ENCODE measurements at regions not wholly inside any gene's neighbourhood (a gene's known extent, or its start where the extent isn't known, plus 50 kb on each side); places are given as distances from the start of the nearest gene placed in this dataset.
"Not testable (repeated sequence)": the region's sequence is repeated elsewhere in the genome, so short reads cannot be mapped to it uniquely, and the experiment has no call there.

DNA sequence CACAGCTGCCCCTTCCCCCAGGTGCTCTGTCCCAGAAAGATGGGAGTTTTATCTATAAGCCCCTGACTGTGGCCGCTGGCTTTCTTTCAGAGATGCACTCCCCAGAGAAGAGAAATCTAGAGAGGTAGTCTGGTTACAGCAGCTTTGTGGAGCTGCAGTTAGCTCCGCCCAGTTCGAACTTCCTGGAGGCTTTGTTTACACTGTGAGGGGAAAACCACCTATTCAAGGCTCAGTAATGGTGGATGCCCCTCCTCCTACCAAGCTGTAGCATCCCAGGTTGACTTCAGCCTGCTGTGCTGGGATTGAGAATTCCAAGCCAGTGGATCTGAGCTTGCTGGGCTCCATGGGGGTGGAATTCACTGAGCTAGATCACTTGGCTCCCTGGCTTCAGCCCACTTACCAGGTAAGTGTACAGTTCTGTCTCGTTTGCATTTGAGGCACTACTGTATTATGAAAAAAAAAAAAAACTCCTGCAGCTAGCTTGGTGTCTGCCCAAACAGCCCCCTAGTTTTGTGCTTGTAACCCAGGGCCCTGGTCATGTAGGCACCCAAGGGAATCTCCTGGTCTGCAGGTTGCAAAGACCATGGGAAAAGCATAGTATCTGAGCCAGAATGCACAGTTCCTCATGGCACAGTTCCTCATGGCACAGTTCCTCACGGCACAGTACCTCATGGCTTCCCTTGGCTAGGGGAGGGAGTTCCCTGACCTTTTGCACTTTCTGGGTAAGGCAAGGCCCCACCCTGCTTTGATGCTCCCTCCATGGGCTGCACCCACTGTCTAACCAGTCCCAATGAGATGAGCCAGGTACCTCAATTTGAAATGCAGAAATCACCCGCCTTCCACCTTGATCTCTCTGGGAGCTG is 275.0 kb downstream of the CENPW start:
- no peak for DNase-seq

DNA sequence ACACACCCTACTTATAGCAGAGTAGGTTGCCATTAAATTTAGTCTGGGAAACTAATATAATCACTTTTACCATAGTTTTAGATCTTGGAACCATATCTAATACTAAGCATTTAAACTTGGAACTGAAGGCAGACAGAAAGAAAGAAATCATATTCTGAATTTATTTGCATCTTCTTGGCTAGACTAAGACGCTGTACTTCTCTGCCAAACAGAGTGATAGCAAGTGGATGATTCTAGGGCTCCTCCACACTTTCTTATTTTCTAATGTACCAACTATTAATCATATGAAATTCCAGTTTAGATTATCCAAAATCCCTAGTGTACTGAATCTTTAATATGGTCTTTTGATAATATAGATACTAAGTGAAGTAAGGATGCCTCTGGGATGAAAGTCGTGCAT is 277.0 kb downstream of the CENPW start:
- DNase-seq, result no peak

DNA sequence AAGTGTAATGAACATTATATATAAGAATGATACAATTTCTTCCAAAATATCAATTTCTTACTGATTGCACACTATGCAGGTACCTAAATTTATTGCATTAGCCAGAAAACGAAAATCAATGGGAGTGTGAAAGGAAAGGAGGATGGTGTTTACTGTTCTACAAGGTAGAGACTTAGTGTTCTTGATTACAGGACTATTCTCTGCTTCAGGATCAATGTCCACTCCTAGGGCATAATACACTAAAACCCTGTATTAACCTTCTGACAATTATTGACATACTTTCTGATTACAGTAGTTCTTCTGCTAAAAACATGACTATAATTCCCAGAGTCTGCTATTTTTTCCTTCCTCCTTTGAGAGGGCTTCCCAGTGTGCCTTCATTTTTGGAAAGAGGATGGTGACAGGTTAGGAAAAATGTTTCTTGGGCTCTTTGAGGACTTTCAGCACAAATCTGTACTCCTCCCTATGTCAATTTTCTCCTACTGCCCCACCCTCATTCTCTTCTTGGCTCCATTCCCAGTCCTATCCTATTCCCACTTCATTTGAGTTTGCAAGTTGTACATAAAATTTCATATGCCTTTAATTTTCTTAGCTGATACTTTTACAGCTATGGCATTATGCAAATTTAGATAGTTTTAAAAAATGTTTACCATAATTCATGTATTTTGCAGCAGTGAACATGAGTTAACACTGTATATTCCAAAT is 278.9 kb downstream of the CENPW start:
- no peak for DNase-seq

DNA sequence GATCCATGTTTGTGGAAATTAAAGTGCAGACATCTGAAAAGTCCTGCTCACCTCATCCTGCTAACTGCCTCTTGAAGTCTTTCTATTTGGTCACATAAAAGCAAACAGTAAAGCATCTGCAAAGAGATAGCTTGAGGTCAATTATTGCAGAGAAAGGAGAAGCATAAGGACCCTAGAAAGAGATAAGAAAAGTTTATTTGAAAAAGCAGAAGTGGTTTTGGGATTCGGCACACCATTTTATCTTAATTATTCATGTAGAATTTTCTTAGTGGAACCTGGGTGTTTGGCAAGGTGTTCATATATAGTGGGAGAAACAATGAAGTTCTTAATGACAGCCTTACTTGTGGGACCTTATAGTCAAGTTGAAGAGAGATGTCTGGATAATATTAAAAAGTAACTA is 280.8 kb downstream of the CENPW start:
- DNase-seq, result no peak

DNA sequence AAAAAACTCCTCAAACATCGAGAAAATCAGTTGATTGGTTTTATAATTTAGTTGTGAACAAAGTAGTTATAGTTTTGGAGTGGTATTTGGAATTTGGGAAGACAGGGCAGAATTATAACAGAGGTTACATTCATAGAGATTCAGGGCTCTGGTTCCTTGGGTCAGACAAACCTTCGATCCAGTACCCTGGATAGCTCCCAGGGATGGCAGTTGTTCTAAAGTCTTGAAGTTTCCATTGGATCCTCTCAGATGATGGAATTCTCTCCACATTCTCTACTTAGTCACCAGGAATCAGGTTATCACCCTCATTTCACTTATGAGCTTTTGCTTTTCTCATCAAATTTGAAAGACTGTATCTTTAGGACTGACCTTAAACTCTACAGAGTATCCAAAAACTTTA is 285.1 kb downstream of the CENPW start:
- DNase-seq, result peak; percentile 51

DNA sequence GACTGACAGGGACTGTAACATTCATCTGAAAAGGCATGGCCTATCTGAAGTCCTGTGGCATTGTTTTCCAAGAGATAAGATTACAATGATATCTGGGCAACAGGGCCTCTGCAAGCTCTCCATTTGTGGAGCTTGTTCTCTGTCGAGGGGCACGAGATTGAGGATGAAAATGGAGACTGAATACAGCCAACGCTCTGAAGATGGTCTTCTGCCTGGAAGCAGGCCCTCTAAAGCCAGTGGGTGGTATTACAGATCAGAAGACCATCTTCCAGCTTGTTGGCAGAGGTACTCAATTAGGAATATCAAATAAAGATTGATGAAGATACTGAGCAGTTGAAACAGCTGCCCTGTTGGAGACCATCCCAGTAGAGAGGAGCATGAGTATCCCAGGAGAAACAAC is 288.2 kb downstream of the CENPW start:
- no peak for DNase-seq

DNA sequence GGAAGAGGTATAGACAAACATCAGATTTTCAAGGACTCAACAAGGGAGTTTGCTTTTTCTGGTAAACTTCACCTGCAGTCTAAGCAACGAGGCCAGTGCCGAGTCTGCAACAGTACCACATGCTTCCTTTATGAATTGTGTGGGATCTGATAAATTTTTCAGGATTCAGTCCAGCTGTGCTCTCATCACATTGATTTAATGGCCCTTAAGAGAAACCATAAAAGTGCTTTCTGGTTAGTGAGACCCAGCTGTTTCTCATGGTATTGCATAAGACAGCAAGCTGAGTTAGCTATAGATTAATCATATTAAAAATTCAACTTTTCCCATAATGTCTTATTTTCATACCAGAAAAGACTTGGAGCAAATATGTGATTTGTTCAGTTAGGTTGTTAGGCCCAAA is 291.4 kb downstream of the CENPW start:
- DNase-seq, result no peak

DNA sequence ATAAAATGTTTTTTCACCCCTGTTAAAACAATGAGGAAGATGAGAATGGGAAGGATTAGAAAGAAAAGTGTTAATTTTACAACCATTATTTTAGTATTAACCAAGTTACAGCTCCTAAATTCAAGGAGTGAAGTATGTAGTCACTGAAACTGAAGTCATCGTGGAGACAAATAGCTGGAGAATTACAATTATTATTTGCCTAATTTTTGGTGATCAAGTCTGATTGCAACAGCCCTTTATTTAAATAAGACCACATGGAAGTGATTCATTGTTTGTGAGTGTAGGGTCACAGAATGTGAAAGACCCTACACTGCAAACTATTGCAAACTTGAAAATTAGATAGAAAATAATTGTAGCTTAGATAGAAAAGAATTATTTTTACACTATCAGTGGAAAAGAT is 292.4 kb downstream of the CENPW start:
- DNase-seq, result no peak

DNA sequence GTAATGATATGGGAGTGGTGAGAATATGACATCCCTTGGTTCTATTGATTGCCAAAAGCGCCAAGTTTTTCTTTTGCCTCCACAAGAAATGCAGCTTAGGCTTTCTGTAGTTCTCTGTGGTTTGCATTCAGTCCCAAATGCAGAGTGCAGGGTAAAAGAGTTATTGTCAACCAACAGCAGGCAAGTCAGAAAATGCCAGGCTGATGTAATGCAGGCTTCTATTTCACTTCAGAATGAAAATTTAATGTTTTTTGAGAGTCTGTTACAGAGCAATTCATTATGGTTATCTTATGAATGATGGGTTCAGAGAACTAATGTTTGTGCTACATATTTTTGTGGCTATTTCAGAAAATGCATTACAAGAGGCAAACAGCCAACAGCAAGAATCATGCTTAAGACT is 293.5 kb downstream of the CENPW start:
- no peak for DNase-seq

DNA sequence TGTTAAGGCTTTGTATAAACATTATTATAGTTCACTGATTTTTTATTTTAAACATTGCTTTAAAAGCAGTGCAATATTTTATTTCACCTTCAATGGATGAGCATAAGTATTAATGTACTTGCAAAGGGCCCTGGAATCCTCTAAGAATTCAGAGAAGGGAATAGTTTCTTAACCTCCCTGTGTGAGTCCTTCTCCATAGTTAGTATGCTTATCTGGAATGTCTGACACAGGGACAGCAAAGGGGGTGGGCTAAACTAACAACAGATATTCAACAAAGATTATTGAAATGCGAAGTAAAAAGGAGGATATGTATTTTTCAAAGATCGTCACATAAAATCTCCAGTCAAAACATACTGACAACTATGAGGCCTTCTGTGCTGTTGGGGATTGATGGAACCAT is 300.4 kb downstream of the CENPW start:
- no peak for DNase-seq

DNA sequence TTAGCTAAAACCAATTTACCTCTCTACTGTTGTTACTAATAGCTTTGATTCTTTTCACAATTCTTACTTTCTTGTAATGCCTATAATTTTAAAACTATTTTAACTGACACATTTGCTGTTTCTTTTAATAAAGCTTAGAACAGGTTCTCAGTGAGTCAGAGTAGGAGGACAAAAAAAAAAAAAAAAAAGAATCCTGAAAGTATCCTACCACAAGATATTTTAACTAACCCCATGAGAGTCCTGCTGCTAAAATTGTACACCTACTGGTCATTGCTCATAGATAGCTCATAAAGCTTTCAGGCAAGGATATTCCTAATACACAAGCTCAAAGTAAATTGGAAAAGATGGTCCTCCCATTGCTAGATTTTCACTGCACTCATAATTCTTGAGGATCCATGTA is 301.0 kb downstream of the CENPW start:
- no peak for DNase-seq

DNA sequence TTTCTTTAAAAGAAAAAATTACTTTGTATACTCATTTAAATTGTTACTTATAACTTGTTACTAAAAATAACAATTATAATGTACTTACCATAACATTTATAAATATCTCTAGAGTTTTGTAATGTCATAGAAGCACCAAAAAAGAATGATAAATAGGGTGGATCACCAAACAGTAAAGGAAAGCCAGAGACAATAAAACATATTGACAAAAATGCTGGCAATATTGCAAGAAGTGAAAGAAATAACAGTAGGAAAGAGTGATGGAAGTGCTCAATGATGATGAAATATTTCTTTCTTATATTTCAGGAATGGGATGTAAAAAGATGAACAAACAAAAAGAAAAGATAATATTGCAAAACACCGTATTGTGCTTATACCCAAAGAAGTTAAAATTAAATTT is 301.7 kb downstream of the CENPW start:
- no peak for DNase-seq

DNA sequence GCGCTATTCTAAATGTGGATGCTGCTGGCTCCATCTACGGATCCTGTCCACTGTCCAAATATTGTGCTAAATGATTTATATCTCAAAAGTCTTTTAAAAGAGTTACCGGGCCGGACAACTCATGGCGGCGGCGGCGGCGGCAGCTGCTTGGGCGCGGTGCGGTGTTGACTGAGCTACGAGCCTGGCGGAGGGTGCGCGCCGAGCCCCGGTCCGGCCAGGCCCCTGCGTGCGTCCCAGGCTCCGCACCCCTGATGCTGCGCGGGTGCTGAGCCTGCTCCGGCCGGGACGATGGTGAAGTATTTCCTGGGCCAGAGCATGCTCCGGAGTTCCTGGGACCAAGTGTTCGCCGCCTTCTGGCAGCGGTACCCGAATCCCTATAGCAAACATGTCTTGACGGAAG is 303.4 kb downstream of the CENPW start:
- no peak for DNase-seq

DNA sequence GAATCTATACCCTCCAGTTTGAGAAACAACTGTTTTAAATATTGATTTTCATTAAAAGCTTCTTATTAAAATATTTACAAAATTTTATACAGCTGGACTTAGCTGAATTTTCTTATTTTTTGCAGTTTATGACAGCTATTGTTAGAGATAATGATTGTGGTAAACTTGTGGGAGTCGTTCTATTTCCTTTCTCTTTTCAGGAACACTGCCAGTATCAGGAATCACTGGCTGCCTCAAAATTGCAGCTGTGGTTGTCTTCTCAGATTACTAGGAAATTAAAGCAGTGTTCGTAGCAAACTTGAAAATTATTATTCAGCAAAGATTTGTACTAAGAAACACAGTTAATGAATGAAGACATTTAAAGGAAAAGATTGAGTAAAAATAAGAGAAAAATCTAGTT is 311.0 kb downstream of the CENPW start:
- no peak for DNase-seq

DNA sequence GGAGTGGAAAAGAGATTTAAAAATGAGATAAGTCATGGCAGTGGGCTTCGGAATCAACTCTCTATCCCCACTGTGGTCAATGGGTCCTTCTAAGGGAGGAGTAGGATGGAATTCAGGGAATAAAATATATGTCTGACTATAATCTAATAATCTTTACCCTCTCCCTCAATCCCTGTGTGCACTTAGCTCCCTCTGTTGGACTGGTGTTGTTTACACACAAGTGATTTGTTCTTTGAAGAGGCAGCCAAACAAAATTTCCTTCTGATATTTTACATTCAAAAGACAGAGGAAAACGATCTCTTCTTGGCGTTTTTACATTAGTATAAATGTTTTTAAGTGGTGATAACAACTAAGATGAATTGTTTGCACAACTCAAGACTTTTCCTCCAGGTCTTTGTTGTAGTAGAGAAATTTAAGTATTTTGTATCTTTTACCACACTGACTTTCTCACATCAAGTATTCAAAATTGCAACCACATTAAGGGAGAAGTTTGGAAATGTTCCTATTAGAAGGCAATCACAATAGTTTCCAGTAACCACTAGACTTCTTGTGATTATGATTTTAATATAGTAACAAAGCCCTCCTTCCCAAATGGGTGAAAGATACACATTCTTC is 317.8 kb downstream of the CENPW start:
- DNase-seq, result no peak

DNA sequence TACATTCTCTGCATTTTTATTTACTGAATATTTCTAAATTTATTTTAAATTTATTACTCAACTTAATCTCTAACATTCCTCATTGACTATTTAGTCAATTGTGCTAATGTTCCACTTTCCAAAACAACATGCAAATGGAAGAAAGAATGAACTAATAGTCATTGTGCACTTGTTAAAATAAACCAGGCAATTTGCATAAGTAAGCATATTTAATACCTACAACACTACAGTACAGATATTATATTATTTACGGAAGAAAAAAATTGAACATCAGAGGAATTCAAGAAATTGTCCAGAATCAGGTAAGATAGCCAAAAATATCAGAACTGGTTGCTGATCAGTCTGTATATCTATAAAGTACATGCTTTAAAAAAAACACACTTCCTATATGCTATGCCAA is 320.5 kb downstream of the CENPW start:
- DNase-seq, result no peak

DNA sequence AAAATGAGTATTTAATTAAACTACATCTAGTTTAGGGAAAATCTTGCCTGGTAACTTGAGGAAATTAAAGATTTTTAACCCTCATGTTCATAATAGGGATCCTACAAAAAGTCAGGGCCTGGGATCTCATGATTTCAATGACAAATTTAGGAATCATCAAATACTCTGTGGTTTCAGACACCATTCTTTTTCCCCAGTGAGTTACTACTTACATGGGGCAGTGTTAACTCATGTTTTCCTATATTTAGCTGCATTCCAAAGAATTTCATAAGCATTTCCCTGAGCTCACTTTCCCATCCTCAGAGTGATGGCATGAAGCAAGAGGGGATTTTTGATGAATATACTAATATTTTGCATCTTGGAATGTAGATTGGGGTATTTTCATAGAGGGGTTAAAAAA is 321.7 kb downstream of the CENPW start:
- DNase-seq, result no peak

DNA sequence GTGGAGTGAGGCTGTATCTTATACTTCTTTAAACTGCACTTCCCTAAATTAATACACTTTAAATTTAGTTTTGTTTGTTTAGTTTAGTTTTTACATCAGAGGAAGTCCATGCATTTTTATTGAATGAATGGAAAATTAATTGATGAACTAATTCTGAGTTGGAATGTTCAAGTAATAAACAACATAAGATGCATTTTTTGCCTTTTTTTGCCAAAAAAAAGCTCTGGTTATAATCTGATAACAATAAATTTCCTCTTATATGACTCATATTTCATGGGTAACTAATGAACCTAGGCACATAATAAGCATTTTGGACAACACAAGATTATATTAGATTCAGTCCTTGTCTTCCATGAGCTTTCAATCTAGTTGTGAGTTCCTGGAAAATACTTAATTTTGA is 323.1 kb downstream of the CENPW start:
- no peak for DNase-seq

DNA sequence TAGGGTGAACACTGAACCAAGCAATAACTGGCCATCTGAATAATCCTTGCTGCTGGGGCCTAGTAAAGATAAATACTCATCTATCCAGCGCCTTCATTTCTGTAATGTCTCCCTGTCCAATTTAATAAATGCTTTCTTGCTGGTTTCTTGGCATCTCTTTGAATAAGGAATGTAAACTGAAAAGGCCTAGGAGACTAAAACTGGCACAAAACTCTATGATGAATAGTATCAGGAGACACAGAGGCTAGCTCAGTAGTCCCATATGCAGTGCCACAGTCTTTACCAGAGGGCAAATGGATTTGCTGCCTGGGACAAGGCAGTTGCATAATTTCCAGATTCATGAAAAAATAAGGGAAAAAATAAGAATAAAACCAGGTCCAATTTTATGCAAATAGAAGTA is 324.4 kb downstream of the CENPW start:
- no peak for DNase-seq

DNA sequence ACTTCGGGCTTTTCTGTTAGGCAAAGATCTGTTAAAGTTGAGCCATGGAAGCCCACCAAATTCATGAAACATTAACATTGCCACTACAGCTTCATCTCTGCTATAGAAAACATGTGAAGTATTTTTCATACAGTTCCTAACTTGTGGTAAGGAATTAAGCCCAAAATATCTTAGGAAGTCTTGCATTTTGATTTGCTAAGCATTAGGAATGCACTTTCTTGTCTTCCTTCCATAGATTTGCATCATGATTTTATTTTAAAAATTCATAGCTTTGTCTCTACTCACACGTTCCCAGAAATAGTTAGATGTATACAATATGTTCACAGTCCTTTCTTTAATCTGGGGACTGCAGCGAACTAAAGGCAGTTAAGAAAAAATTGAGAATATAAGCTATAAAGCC is 325.6 kb downstream of the CENPW start:
- no peak for DNase-seq

DNA sequence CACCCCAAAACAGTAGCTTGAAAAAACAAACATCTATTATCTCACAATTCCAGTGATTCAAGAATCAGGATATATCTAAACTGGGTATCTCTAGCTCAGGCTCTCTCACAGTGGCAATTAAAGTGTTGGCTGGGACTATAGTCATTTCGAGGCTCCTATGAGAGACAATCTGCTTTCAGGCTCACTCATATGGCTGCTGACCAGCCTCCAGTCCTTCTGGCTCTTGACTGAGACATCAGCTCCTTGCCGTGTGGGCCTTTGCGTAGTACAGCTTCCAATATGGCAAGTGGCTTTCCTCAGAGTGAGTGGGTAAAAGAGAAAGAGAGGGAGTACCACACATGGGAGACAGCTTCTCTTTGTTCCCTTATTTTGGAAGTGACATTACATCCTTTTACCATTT is 327.2 kb downstream of the CENPW start:
- no peak for DNase-seq

DNA sequence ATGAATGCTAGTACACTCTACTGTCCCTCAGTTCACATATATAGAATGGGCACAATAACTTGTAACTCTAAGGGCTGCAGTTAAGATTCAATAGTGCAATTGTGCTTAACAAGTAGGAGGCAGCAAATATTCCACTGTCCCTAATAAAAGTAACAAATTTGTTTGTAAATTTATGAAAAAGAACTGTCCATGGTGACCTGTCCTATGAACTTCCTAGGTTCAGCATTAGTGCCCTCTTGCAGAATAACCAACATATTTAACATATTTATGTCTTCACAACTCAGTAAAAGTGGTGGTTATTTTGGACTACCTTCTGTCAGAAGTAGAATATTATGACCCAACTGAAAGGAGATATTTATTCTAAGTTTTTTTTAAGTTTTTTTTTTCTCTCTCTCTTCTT is 327.8 kb downstream of the CENPW start:
- no peak for DNase-seq

DNA sequence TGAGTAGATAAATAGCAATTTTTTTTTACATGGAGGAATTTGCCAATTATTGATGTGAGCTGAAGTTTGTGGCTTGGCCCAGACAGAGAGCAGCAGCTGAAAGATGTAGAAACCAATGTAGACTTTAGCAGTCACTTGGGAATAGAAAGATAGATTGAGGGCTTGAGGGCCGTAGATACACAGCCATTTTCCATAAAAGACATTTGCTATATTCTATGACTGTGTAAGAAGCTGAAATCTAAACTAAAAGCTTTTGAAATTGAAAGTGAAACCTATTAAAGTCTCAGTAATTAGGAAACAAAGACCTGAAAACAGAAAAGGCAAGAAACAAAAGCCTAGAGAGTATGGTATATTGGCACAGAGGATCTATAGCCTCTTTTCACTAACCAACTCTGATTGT is 332.7 kb downstream of the CENPW start:
- no peak for DNase-seq

DNA sequence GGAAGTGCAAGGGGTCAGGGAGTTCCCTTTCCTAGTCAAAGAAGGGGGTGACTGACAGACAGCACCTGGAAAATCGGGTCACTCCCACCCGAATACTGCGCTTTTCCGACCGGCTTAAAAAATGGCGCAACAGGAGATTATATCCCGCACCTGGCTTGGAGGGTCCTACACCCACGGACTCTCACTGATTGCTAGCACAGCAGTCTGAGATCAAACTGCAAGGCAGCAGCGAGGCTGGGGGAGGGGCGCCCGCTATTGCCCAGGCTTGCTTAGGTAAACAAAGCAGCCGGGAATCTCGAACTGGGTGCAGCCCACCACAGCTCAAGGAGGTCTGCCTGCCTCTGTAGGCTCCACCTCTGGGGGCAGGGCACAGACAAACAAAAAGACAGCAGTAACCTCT is 333.8 kb downstream of the CENPW start:
- not testable (repeated sequence) for DNase-seq

Data from right hindlimb (tissue), 1 donor.